ENCODE measurements at regions not wholly inside any gene's neighbourhood (a gene's known extent, or its start where the extent isn't known, plus 50 kb on each side); places are given as distances from the start of the nearest gene placed in this dataset.

- Histone ChIP-seq H3K27ac (ENCODE audit: low read depth, low read length, poor library complexity, severe bottlenecking) (no peak overlapping the region), H3K36me3 (ENCODE audit: insufficient read depth, low read length) (no peaks in the 10 kb centered on the region), H3K4me3 (ENCODE audit: low read depth, low read length, poor library complexity, severe bottlenecking) (no peak overlapping the region), H3K4me1 (ENCODE audit: insufficient read depth, low read length, poor library complexity, severe bottlenecking) (no peaks in the 10 kb centered on the region), H3K4me2 (ENCODE audit: low read length) (no peak overlapping the region), H2AFZ (ENCODE audit: low read length) (no peak overlapping the region), H3K9me2 (ENCODE audit: insufficient read depth, low read length) (no peaks in the 10 kb centered on the region), H4K20me1 (ENCODE audit: insufficient read depth, low read length) (no peaks in the 10 kb centered on the region), H3K9me3 (ENCODE audit: low read length) (no peaks in the 10 kb centered on the region), H3K79me2 (ENCODE audit: insufficient read depth, low read depth, low read length) (no peaks in the 10 kb centered on the region)
- intact Hi-C loops (cut with micrococcal nuclease; ENCODE audit: unreplicated experiment): no loop called here
- BruUV-seq (replicated peaks): no TSS peak
- CTCF ChIA-PET (ENCODE audit: unreplicated experiment): no interaction called here
- DNase-seq (ENCODE audit: low spot score): no peak
- POLR2A ChIA-PET: no interaction called here
- TF ChIP-seq CTCF (conservative IDR thresholded peaks at IDR 0.05; ENCODE audit: low read length) (no peak), EZH2phosphoT487 (IDR thresholded peaks at IDR 0.05; ENCODE audit: borderline replicate concordance, low read depth, low read length) (no peak)
These were observed 384.9 kb upstream of the THBS1 start for GRCh38 chr15:39195961-39196486.

- no peak for TF ChIP-seq CTCF (conservative IDR thresholded peaks at IDR 0.05; ENCODE audit: low read length)
- TF ChIP-seq EZH2phosphoT487 (IDR thresholded peaks at IDR 0.05; ENCODE audit: borderline replicate concordance, low read depth, low read length): no peak
- BruUV-seq (replicated peaks): no TSS peak
- Histone ChIP-seq H4K20me1 (ENCODE audit: insufficient read depth, low read length) (no peaks in the 10 kb centered on the region), H3K79me2 (ENCODE audit: insufficient read depth, low read depth, low read length) (no peaks in the 10 kb centered on the region), H3K36me3 (ENCODE audit: insufficient read depth, low read length) (no peaks in the 10 kb centered on the region), H3K4me1 (ENCODE audit: insufficient read depth, low read length, poor library complexity, severe bottlenecking) (no peaks in the 10 kb centered on the region), H3K27ac (ENCODE audit: low read depth, low read length, poor library complexity, severe bottlenecking) (no peak overlapping the region), H3K9me2 (ENCODE audit: insufficient read depth, low read length) (no peaks in the 10 kb centered on the region), H3K4me2 (ENCODE audit: low read length) (no peak overlapping the region), H3K4me3 (ENCODE audit: low read depth, low read length, poor library complexity, severe bottlenecking) (no peak overlapping the region), H3K9me3 (ENCODE audit: low read length) (no peaks in the 10 kb centered on the region), H2AFZ (ENCODE audit: low read length) (no peak overlapping the region)
- POLR2A ChIA-PET: interaction anchor here (0.6 to 1.2 kb wide), 2 partner anchors 9 to 1473 kb away, joined by 3 to 5 read pairs; no protein-coding TSS in a partner anchor
- intact Hi-C loops (cut with micrococcal nuclease; ENCODE audit: unreplicated experiment): no loop called here
- DNase-seq (ENCODE audit: low spot score): no peak
- CTCF ChIA-PET (ENCODE audit: unreplicated experiment): no interaction called here
These were observed 382.6 kb upstream of the THBS1 start for GRCh38 chr15:39198044-39199000.

- no peak overlapping the region for H2AFZ ChIP-seq (ENCODE audit: low read length)
- TF ChIP-seq CTCF (conservative IDR thresholded peaks at IDR 0.05; ENCODE audit: low read length) (no peak), EZH2phosphoT487 (IDR thresholded peaks at IDR 0.05; ENCODE audit: borderline replicate concordance, low read depth, low read length) (no peak)
- no peaks in the 10 kb centered on the region for H3K9me3 ChIP-seq (ENCODE audit: low read length)
- no peaks in the 10 kb centered on the region for H4K20me1 ChIP-seq (ENCODE audit: insufficient read depth, low read length)
- no peaks in the 10 kb centered on the region for H3K9me2 ChIP-seq (ENCODE audit: insufficient read depth, low read length)
- ChIA-PET CTCF (ENCODE audit: unreplicated experiment) (no interaction called here), POLR2A (interaction anchor here (1.2 kb wide), 1 partner anchor 10 kb away, joined by 5 read pairs; no protein-coding TSS in a partner anchor)
- intact Hi-C loops (cut with micrococcal nuclease; ENCODE audit: unreplicated experiment): no loop called here
- H3K79me2 ChIP-seq (ENCODE audit: insufficient read depth, low read depth, low read length): no peaks in the 10 kb centered on the region
- DNase-seq (ENCODE audit: low spot score): no peak
- no peak overlapping the region for H3K4me3 ChIP-seq (ENCODE audit: low read depth, low read length, poor library complexity, severe bottlenecking)
- H3K27ac ChIP-seq (ENCODE audit: low read depth, low read length, poor library complexity, severe bottlenecking): no peak overlapping the region
- no peaks in the 10 kb centered on the region for H3K4me1 ChIP-seq (ENCODE audit: insufficient read depth, low read length, poor library complexity, severe bottlenecking)
- no peak overlapping the region for H3K4me2 ChIP-seq (ENCODE audit: low read length)
- BruUV-seq (replicated peaks): no TSS peak
- no peaks in the 10 kb centered on the region for H3K36me3 ChIP-seq (ENCODE audit: insufficient read depth, low read length)
These were observed 381.8 kb upstream of the THBS1 start for GRCh38 chr15:39199076-39199475.

Measured in OCI-LY7 (cell line).